SK-N-MC (cell line): ENCODE measurements at regions not wholly inside any gene's neighbourhood (a gene's known extent, or its start where the extent isn't known, plus 50 kb on each side); places are given as distances from the start of the nearest gene placed in this dataset.
"Not testable (repeated sequence)": the region's sequence is repeated elsewhere in the genome, so short reads cannot be mapped to it uniquely, and the experiment has no call there.

Experiments
- DNase-seq: peaks from one replicate; pipeline ENCODE4 v3.0.0-alpha.2; 2011; ENCODE audit warnings: low read depth, low spot score
- H3K27ac ChIP-seq: fragments of 200-600 bp; sonication (generic); 2 replicates; pipeline ENCODE4 v1.5.1; 2016; ENCODE audit warnings: mixed run types
- H3K36me3 ChIP-seq: fragments of 200-600 bp; sonication (generic); 2 replicates; pipeline ENCODE4 v1.6.1; 2017; ENCODE audit warnings: antibody characterized with exemption, low read length, mixed read lengths; ENCODE audit not compliant: insufficient read depth
- H3K4me3 ChIP-seq: fragments of 200-600 bp; sonication (generic); 2 replicates; pipeline ENCODE4 v1.5.1; 2016
- H3K9ac ChIP-seq: fragments of 200-600 bp; sonication (generic); 2 replicates; pipeline ENCODE4 v1.8.0; 2017; ENCODE audit warnings: mixed run types, mixed read lengths; ENCODE audit not compliant: insufficient read length
- H3K9me3 ChIP-seq: fragments of 200-600 bp; sonication (generic); 2 replicates; pipeline ENCODE4 v1.6.1; 2017; ENCODE audit warnings: low read depth, mild to moderate bottlenecking, antibody characterized with exemption, low read length, moderate library complexity, mixed read lengths
- EZH2 ChIP-seq: fragments of 200-600 bp; sonication (generic); IDR thresholded peaks from one replicate; pipeline ENCODE4 v1.6.1; 2017; ENCODE audit warnings: antibody characterized with exemption
- FOXP2 ChIP-seq: optimal IDR thresholded peaks from 2 replicates; pipeline ENCODE3; 2011; ENCODE audit warnings: mild to moderate bottlenecking, moderate library complexity; ENCODE audit not compliant: insufficient read depth; ENCODE audit errors: extremely low read length, control extremely low read depth
- POLR2AphosphoS5 ChIP-seq: IDR thresholded peaks from 2 replicates; pipeline ENCODE4 v1.6.1; 2012; ENCODE audit warnings: mild to moderate bottlenecking, low read depth, low read length, borderline replicate concordance

GRCh38 chr14:30356438-30357202 lies 202.3 kb upstream of the G2E3 start:
- TF ChIP-seq FOXP2: no peak
- TF ChIP-seq EZH2: no peak
- TF ChIP-seq POLR2AphosphoS5: no peak
- H3K27ac ChIP-seq: no peak overlapping the region
- H3K9me3 ChIP-seq: no peaks in the 10 kb centered on the region
- H3K4me3 ChIP-seq: no peak overlapping the region
- H3K36me3 ChIP-seq: no peaks in the 10 kb centered on the region
- H3K9ac ChIP-seq: no peak overlapping the region
- no peak for DNase-seq

GRCh38 chr14:30357791-30358190 lies 201.2 kb upstream of the G2E3 start:
- no peak for TF ChIP-seq EZH2
- TF ChIP-seq FOXP2: no peak
- no peak for TF ChIP-seq POLR2AphosphoS5
- DNase-seq: no peak
- no peak overlapping the region for H3K27ac ChIP-seq
- H3K9me3 ChIP-seq: no peaks in the 10 kb centered on the region
- no peak overlapping the region for H3K4me3 ChIP-seq
- H3K36me3 ChIP-seq: no peaks in the 10 kb centered on the region
- H3K9ac ChIP-seq: no peak overlapping the region

- Histone ChIP-seq H3K9me3 (no peaks in the 10 kb centered on the region), H3K4me3 (no peak overlapping the region), H3K27ac (no peak overlapping the region), H3K9ac (no peak overlapping the region), H3K36me3 (no peaks in the 10 kb centered on the region)
- TF ChIP-seq POLR2AphosphoS5 (no peak), EZH2 (no peak), FOXP2 (no peak)
- no peak for DNase-seq
These were observed 196.4 kb upstream of the G2E3 start for GRCh38 chr14:30362369-30363218.

- H3K36me3 ChIP-seq, H3K9ac ChIP-seq, H3K4me3 ChIP-seq, H3K9me3 ChIP-seq, H3K27ac ChIP-seq, DNase-seq: not testable (repeated sequence)
These were observed 195.6 kb upstream of the G2E3 start for GRCh38 chr14:30363219-30363880.

GRCh38 chr14:30369502-30370180 lies 189.3 kb upstream of the G2E3 start:
- DNase-seq: no peak
- no peaks in the 10 kb centered on the region for H3K9me3 ChIP-seq

GRCh38 chr14:30373053-30373452 lies 185.9 kb upstream of the G2E3 start:
- H3K9me3 ChIP-seq: no peaks in the 10 kb centered on the region
- no peak overlapping the region for H3K4me3 ChIP-seq
- no peak overlapping the region for H3K27ac ChIP-seq
- no peak for DNase-seq
- TF ChIP-seq EZH2 (no peak), POLR2AphosphoS5 (no peak), FOXP2 (no peak)
- H3K9ac ChIP-seq: no peak overlapping the region
- no peaks in the 10 kb centered on the region for H3K36me3 ChIP-seq

More at GRCh38 chr14:30369502-30370180, 189.3 kb upstream of the G2E3 start:
- Histone ChIP-seq H3K27ac (no peak overlapping the region), H3K4me3 (no peak overlapping the region), H3K9ac (no peak overlapping the region), H3K36me3 (no peaks in the 10 kb centered on the region)
- TF ChIP-seq EZH2: no peak
- no peak for TF ChIP-seq FOXP2
- no peak for TF ChIP-seq POLR2AphosphoS5

- no peaks in the 10 kb centered on the region for H3K36me3 ChIP-seq
- H3K9ac ChIP-seq: no peak overlapping the region
- DNase-seq: no peak
- H3K27ac ChIP-seq: no peak overlapping the region
- TF ChIP-seq POLR2AphosphoS5 (no peak), EZH2 (no peak), FOXP2 (no peak)
- H3K4me3 ChIP-seq: no peak overlapping the region
- H3K9me3 ChIP-seq: no peaks in the 10 kb centered on the region
These were observed 185.4 kb upstream of the G2E3 start for GRCh38 chr14:30373526-30373925.
